Endothelial cell of umbilical vein (primary cell): ENCODE measurements at regions not wholly inside any gene's neighbourhood (a gene's known extent, or its start where the extent isn't known, plus 50 kb on each side); places are given as distances from the start of the nearest gene placed in this dataset.

Experiments used
- BruUV-seq: library from RNA; stranded (reverse); fragments of 400-500 nt; replicated peaks from 2 replicates; lab custom pipeline; 2021; lab: Mats Ljungman, UMichigan
- CTCF ChIA-PET: fragments of 300-600, 350-600 bp; sonication (Branson Sonifier 250); formaldehyde crosslinking; loops from one replicate; lab custom pipeline; 2021; ENCODE audit warnings: antibody characterized with exemption, inconsistent platforms; lab: Charles Lee
- POLR2A ChIA-PET: fragments of 300-600, 350-600 bp; sonication (Branson Sonifier 250); formaldehyde crosslinking; loops from one replicate; lab custom pipeline; 2021; ENCODE audit warnings: antibody characterized with exemption, inconsistent platforms; lab: Charles Lee
- DNase-seq: peaks from one replicate; pipeline ENCODE4 v3.0.0-alpha.2; 2011; ENCODE audit warnings: low read depth, low spot score
- FAIRE-seq: peaks from 2 replicates; lab custom pipeline; 2011; peaks lifted over from hg19 to GRCh38; lab: Jason Lieb, UNC
- H2AFZ ChIP-seq: 2 replicates; pipeline ENCODE4 v1.6.0; 2012; ENCODE audit warnings: low read depth, low read length, control low read depth, inconsistent platforms
- H3K27ac ChIP-seq: 2 replicates; pipeline ENCODE4 v1.5.1; 2011; ENCODE audit warnings: low read depth, mild to moderate bottlenecking, control low read depth, low read length, moderate library complexity; ENCODE audit not compliant: insufficient read depth
- H3K27me3 ChIP-seq, 2 experiments: 2 replicates each; pipeline versions ENCODE4 v1.6.0 to v1.6.1; 2011; ENCODE audit warnings: low read length in 2 of 2, mixed read lengths in 1 of 2; ENCODE audit not compliant: control insufficient read depth in 2 of 2, insufficient read depth in 2 of 2
- H3K36me3 ChIP-seq, 2 experiments: 2 replicates in 1 of 2; 3 replicates in 1 of 2; pipeline ENCODE4 v1.5.1; 2011; ENCODE audit warnings: low read length in 2 of 2, mild to moderate bottlenecking in 1 of 2, moderate library complexity in 1 of 2; ENCODE audit not compliant: control insufficient read depth in 2 of 2, insufficient read depth in 2 of 2; ENCODE audit errors: extremely low read depth in 1 of 2
- H3K4me1 ChIP-seq: 3 replicates; pipeline ENCODE4 v1.5.1; 2011; ENCODE audit warnings: mild to moderate bottlenecking, low read length; ENCODE audit not compliant: control insufficient read depth, insufficient read depth; ENCODE audit errors: extremely low read depth
- H3K4me2 ChIP-seq: 2 replicates; pipeline ENCODE4 v1.6.1; 2011; ENCODE audit warnings: low read length, control low read depth, mixed read lengths; ENCODE audit not compliant: insufficient read depth
- H3K4me3 ChIP-seq, 3 experiments: fragments of 200-600 bp in 1 of 3; sonication (generic), shearing (Covaris generic) in 1 of 3; replicated peaks in 1 of 3; 2 replicates each; pipeline ENCODE4 v1.5.1; 2011 to 2016; ENCODE audit warnings: control low read depth in 3 of 3, low read length in 3 of 3, mild to moderate bottlenecking in 2 of 3, inconsistent platforms in 1 of 3, low read depth in 1 of 3, moderate library complexity in 1 of 3; ENCODE audit not compliant: insufficient read depth in 1 of 3
- H3K79me2 ChIP-seq: 2 replicates; pipeline ENCODE4 v1.6.0; 2012; ENCODE audit warnings: low read length, inconsistent platforms; ENCODE audit not compliant: control insufficient read depth, insufficient read depth
- H3K9ac ChIP-seq: replicated peaks from 2 replicates; pipeline ENCODE3; 2011; ENCODE audit warnings: low read length, control low read depth; ENCODE audit not compliant: insufficient read depth; ENCODE audit errors: extremely low read depth
- H3K9me1 ChIP-seq: replicated peaks from 3 replicates; pipeline ENCODE4 v1.6.0; 2011; ENCODE audit warnings: mild to moderate bottlenecking, low read length; ENCODE audit not compliant: control insufficient read depth, insufficient read depth; ENCODE audit errors: extremely low read depth
- H3K9me3 ChIP-seq: replicated peaks from 2 replicates; pipeline ENCODE4 v1.5.1; 2012; ENCODE audit warnings: low read length, inconsistent platforms; ENCODE audit not compliant: control insufficient read depth, insufficient read depth
- H4K20me1 ChIP-seq: replicated peaks from 2 replicates; pipeline ENCODE3; 2011; ENCODE audit warnings: mild to moderate bottlenecking, low read length; ENCODE audit not compliant: control insufficient read depth, insufficient read depth; ENCODE audit errors: extremely low read depth
- CTCF ChIP-seq, 2 donors: IDR thresholded peaks; 1 replicate in 1 of 2; 2 replicates in 1 of 2; pipeline ENCODE4 v1.5.1; 2011; ENCODE audit warnings: low read length in 2 of 2, mild to moderate bottlenecking in 2 of 2, moderate library complexity in 2 of 2, control low read depth in 1 of 2, inconsistent platforms in 1 of 2, low read depth in 1 of 2; ENCODE audit not compliant: insufficient read depth in 1 of 2; ENCODE audit errors: extremely low read depth in 1 of 2
- EZH2 ChIP-seq: IDR thresholded peaks from 2 replicates; pipeline ENCODE4 v1.6.1; 2012; ENCODE audit warnings: borderline replicate concordance, low read depth, mild to moderate bottlenecking, moderate library complexity, low read length, inconsistent platforms; ENCODE audit not compliant: severe bottlenecking
- FOS ChIP-seq: IDR thresholded peaks from 2 replicates; pipeline ENCODE4 v1.6.1; 2011; ENCODE audit warnings: mild to moderate bottlenecking, low read length, moderate library complexity, borderline replicate concordance; ENCODE audit not compliant: insufficient read depth
- GATA2 ChIP-seq: IDR thresholded peaks from 2 replicates; pipeline ENCODE4 v1.7.0; 2011; ENCODE audit warnings: low read depth, mild to moderate bottlenecking, moderate library complexity, mixed read lengths, low read length; ENCODE audit not compliant: insufficient read length, insufficient read depth
- JUN ChIP-seq: IDR thresholded peaks from 2 replicates; pipeline ENCODE4 v1.6.1; 2011; ENCODE audit warnings: borderline replicate concordance, low read depth; ENCODE audit not compliant: insufficient read length, insufficient read depth
- MYC ChIP-seq: IDR thresholded peaks from one replicate; pipeline ENCODE4 v1.6.1; 2011; ENCODE audit warnings: mild to moderate bottlenecking, low read depth, low read length
- POLR2A ChIP-seq: IDR thresholded peaks from 2 replicates; pipeline ENCODE4 v1.6.1; 2012; ENCODE audit warnings: low read depth, mild to moderate bottlenecking, control low read depth, low read length
- POLR2AphosphoS5 ChIP-seq: IDR thresholded peaks from 2 replicates; pipeline ENCODE4 v1.6.1; 2012; ENCODE audit warnings: low read depth, mild to moderate bottlenecking, control low read depth, low read length, moderate library complexity; ENCODE audit not compliant: insufficient read depth
- dilution Hi-C: fragments of 300-500 bp; cut with MboI; formaldehyde crosslinking; loops from one replicate; pipeline ENCODE4 v1.15.0; 2019; ENCODE audit warnings: low sequenced_read_pairs; ENCODE audit not compliant: extremely low pct_ligation_motif_present
- intact Hi-C: fragments of 100-400 bp; cut with micrococcal nuclease; formaldehyde crosslinking; loops from one replicate; pipeline ENCODE4 v1.10.0; 2022
- TF ChIP-seq, protein P1 (sequence below): IDR thresholded peaks from 2 replicates; pipeline ENCODE4 v1.6.1; 2011; ENCODE audit not compliant: insufficient read depth, insufficient read length

DNA sequence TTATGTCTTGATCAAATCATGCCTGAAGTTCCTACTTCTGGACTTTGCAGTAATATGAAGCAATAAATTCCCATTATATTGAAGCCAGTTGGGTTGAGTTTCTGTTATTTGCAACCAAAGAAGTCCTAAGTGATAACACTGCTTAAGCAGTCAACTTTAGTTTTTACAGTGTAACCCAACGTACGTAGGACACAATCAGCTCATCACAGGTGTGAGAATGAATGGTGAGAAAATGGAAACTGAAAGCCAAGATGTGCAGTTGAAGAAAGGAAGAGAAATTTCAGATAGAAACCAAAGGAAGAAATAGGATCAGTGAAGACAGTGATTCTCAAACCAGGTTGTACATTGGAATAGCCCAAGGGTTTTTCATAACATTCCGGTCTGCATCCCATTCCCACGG is 211.4 kb upstream of the ZFP64 start:
- Histone ChIP-seq H3K79me2 (no peaks in the 10 kb centered on the region), H2AFZ (no peak overlapping the region), H3K27ac (no peak overlapping the region), H3K4me1 (no peaks in the 10 kb centered on the region), H3K4me3 (no peak overlapping the region), H4K20me1 (no peaks in the 10 kb centered on the region), H3K9me1 (no peaks in the 10 kb centered on the region), H3K27me3 (no peaks in the 10 kb centered on the region), H3K36me3 (no peaks in the 10 kb centered on the region), H3K9me3 (no peaks in the 10 kb centered on the region), H3K4me2 (no peak overlapping the region), H3K9ac (no peak overlapping the region)
- CTCF ChIA-PET = interaction anchor here (1.4 kb wide), 1 partner anchor 90 kb away, joined by 4 read pairs; no protein-coding TSS in a partner anchor
- no peak for DNase-seq
- BruUV-seq = no TSS peak
- no peak for FAIRE-seq
- intact Hi-C loops (no loop called here), dilution Hi-C loops (no loop called here)
- POLR2A ChIA-PET = no interaction called here
- TF ChIP-seq GATA2 (no peak), MYC (no peak), POLR2A (no peak), JUN (no peak), CTCF (IDR thresholded peaks at IDR 0.05; ENCODE audit: extremely low read depth in 1 of 2, insufficient read depth in 1 of 2, low read depth in 1 of 2, low read length in 2 of 2) (no peak), POLR2AphosphoS5 (no peak), EZH2 (no peak), FOS (no peak)
- TF ChIP-seq, protein P1, sequence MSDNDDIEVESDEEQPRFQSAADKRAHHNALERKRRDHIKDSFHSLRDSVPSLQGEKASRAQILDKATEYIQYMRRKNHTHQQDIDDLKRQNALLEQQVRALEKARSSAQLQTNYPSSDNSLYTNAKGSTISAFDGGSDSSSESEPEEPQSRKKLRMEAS = no peak
